ENCODE measurements at regions not wholly inside any gene's neighbourhood (a gene's known extent, or its start where the extent isn't known, plus 50 kb on each side); places are given as distances from the start of the nearest gene placed in this dataset.

DNA sequence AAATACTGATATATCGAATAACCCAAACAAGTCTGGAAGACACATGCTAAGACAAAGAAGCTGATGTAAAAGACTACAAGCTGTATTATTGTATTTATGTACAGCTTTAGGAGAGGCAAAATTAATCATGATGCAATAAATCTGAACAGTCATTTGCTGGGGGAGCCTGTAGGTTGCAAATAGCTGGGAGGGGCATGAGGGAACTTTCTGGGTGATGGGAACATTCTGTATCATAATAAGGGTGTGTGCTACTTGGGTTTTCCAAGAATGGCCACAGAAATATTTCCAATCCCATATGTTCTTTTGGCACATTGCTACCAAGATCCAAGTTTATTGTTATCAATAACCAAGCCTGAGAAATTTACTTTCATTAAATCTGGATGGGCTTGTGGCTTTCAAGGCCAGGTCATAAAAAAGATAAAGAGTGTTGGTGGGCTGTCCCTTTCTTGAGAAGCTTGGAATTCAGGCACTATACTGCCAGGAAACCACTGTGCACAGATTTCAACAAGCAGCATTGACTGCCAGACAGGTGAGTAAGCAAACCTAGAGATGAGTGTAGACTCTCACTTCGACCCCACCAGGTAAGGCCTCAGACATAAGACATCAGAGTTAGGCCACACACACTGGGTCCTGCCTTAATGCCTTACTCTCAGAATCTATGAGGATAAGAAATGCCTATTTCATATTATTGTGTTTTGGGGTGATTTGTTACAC lies 629.7 kb upstream of the FZD8 start:
- DNase-seq = no peak

DNA sequence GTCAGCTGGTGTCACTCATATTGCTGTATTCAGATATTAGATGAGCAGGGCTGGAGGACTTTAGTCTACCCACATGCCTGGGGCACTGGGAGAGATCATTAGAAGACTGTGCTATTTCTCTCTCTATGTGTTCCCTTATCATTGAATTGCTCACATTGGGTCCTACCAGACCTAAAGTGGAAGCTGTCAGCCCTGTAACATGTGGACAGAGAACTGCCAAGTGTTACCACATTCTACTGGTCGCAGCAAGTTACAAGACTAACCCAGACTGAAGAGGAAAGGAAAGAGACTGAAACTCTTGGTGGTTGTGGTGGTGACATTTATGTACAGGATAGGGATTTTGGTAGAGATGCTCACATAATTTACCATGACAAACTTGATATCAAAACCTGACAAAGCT lies 627.1 kb upstream of the FZD8 start:
- no peak for DNase-seq

DNA sequence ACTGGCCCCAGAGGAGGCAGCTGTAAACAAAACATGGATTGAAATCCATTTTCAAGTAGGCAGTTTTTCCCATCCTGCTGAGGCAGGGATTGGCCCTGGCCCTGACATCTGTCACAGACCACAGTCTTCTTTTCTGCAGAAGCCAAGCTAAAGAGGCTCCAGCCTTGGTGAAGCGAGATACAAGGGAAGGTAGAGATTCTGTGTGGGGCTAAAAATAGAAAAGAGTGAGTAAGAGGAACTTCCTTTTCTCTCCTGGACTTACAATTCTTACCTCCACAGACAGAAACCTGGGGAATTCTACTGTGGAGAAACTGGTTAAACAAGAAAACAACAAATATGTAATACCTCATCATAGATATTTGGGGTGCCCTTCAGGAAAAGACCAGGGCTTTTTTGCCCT lies 624.8 kb upstream of the FZD8 start:
- no peak for DNase-seq

DNA sequence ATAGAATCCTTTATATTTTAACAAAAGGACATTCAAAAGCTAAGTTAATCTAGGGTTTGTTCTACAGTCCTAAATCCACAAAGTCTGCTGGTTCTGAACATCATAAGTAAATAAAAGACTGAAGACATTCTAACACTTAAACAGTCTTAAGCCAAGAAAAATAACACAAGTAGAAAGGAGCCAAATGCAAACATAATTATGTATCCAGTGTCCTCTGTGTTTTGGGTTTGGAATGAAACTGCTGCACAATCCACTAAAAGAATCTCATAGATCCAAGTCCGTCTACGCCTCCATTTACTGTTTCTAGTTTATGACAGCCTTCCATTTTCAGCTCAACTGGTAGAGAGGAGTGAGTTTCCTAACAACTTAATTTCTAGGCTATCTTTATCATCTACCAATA lies 623.6 kb upstream of the FZD8 start:
- no peak for DNase-seq

DNA sequence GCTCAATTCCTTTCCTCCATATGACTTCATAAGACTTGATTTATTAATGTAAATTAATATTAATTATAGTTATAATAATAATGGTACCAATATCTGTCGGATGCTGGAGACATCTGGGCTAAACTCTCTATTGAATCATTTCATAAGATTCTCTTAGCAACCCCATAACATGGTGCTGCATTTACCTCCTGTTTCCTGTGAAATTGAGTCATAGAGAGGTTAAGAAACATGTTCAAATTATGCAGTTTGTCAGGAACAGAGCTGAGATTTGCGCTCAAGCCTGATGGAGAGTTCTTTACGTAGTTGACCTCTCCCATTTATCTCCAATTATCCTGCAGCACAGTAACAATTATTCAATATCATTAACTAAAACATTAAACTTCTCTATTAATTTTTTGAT lies 621.8 kb upstream of the FZD8 start:
- no peak for DNase-seq

DNA sequence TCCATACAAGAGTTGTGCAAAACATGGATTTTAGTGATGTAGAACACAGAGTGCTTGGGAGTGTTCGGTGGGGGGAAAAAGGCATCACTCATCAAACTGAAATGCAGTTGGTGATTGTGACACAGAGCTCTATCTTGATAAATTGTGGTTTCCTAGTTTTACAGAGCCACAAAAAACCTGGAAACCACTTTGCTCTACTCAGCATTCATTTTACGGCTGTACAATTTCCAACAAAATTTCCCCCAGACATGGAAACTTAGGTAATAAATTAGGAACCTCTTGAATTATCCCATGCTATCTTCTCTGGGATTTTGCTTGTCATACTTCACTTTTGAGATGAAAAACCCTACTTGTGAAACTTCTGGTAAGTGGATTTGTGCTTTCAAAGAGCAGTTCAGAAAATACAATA lies 614.9 kb upstream of the FZD8 start:
- no peak for DNase-seq

DNA sequence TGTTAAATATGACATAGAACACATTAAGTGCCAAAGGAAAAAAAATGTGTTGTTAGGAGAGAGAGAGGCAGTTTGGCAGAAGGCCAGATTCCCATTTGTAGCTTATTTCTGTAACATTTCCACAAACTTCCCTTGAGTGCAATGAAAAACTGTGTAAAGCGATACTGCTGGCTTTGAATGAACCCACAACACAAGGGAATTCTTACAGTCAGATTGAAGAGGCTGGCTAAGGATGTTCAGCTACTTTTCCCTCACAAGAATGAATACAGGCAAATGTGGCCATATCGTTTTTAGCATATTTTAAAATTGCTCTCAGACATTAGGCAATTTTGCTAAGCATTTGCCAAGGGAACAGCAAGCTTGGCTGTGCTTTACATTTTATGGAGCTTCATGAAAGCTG lies 614.1 kb upstream of the FZD8 start:
- DNase-seq = no peak

DNA sequence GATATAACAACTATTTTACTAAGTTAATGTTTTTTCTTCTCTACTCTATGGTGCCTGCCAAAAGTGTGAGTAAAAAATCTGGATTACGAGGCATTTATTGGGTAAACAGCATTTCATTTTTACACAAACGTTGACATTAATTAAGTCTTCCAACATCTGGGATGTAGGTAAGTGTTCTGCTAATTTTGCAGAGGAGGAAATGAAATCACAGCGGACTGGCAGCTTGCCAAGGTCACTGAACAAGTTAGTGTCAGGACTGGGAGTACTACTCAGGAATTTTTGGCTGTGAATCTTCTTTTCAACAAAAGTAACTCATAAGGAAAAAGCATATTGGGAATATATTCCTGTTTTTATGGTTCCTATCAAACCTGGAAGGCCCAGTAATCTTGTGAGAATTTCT lies 612.1 kb upstream of the FZD8 start:
- DNase-seq = no peak

DNA sequence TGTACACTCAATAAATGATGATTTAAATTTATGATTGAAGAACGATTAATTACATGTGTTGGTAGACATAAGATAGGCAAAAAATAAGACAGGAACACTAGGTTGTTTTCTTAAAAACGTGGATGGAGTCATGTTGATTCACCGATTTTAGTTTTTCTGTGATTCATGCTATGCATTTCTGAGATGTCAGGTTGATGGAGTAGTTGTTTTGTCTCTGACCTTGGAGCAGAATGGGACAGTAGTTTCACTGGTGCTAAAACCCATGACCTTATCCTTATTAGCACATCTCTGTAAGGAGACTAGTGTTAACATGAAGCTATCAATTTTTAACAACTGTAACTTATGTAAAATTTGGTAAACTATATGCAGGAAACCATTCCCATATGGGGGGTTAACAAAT lies 611.6 kb upstream of the FZD8 start:
- DNase-seq = no peak

DNA sequence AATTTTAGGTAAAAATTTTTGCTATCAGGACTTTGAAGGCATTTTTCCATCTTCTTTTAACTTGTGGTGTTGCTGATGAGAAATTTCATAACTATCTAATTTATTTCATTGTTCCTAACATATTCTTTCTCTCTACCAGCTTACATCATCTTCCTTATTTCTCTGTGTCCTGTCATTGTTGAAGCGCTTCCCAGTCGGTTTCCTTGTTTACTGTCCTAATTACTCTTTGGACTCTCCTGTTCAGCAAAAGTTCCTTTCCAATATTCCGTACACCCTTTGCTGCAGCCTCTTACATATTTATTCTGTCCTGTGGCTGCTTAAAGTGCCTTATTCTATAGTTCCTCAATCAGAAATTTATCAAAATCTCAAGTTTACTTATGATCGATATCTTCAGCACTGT lies 609.0 kb upstream of the FZD8 start:
- no peak for DNase-seq

DNA sequence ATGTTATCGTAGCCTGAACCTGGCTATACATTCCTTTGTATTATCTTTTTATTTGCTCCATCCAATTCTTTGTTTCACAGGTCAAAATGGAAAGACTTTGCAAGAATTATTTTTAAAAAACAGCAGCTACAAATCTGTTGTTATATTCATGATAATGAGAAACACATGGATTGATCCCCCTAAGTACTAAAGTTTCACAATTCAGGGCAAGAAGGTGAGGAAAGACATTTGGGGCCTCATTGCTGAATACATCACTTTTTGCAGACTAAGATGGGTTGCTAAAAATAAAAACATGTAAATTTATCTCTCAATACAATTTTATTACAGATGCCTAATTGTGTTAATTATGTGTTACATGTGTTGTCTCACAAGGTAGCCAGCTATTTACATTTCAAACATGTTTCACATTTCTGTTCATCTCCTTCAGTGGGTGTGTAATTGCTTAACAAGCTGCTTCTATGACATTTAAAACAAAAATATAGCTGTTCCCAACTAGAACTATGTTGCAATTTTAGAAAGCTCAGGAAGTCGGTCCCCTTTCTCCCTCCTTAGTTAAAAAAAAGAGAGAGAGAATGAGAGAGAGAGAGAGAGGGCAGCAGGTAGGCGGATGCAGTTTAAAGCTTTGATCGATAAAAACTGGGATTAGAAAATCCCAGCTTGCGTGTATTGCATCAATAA lies 606.3 kb upstream of the FZD8 start:
- DNase-seq = no peak

DNA sequence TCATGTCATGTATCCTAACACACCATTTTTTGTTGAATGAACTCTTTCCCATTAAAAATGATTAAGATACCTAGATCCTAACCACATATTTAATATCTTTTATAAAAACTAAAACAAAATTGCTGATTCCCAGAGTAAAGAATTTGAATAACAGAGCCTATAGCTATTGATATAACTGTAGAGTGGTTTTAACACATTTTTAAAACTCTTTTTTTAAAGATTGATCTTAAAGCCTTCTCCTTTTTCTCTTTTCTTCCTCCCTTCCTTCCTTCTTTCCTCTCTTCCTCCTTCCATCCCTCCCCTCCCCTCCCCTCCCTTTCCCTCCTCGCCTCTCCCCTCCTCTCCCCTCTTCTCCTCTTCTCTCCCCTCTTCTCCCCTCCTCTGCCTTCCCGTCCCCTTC lies 605.4 kb upstream of the FZD8 start:
- DNase-seq = no peak

DNA sequence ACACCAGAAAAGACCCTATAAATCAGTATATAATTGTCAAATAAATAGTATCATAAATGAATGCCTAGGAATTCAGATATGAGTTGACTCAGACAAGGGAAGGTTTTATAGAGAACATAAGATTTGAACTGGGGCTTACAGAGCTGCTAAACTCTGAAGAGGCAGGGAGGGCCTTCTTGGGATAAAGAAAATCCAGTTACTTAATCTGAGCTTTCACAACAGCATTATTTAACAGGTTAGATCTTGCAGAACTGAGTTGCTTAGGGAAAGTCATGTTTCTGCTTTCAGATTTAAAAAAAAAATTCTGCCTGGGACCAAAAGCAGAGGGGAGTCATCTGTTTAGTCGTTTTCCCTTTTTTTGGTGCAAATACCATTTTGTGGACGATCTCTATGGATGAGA lies 594.8 kb upstream of the FZD8 start:
- no peak for DNase-seq

DNA sequence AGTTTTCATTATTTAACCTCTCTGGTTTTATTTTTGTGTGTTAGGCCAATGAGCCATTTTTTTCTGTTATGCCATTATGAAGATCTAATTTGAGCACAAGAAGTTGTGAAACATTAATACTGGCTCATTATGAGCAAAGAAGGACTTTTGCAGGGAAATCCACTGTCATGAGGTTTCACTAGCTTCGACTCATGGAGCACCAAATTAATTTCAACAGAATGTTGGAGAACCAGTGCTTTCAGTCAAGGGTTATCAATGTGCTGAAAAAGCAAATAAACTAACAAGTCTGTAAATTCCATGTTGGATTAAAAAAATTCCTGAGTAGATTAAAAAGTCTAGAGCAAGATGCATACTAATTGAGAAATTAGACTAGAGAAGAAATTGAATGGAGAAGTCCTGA lies 594.2 kb upstream of the FZD8 start:
- no peak for DNase-seq

DNA sequence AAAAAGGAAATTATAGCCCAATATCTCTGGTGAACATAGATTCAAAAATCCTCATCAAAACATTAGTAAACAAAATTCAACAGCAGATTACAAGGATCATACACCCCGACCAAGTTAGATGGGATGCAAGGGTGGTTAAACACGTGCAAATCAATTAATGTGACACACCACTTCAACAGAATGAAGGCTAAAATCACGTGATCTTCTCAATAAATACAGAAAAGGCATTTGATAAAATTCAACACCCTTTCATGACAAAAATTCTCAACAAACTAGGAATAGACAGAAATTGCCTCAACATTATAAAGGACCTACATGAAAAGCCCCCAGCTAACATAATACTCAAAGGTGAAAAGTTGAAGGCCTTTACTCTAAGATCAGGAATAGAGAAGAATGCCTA lies 590.8 kb upstream of the FZD8 start:
- no peak for DNase-seq

DNA sequence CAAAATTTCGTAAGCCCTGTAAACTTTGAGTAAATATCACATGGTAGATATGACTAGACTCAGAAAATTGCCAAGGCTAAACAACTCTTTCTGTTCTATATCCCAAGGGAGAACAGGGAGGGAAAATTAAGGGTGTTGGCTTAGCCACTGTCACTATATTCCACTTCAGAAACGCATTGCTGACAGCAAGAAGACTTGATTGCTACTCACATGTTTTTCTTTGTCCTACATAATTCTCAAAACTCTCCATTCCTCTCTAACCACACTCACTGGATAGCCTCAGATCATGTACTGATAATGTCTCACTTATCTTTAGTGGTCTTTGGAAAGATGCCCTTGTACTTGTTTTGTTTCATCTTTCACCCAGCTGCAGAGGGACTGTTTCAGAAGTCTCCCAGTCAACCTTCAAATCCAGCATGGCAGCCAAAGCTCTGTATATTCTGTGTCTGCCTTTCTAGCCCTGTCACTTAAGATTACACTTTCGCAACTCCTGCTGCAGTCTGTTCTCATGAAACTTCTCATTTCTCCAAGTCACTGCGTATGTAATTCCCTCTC lies 582.4 kb upstream of the FZD8 start:
- DNase-seq = no peak

DNA sequence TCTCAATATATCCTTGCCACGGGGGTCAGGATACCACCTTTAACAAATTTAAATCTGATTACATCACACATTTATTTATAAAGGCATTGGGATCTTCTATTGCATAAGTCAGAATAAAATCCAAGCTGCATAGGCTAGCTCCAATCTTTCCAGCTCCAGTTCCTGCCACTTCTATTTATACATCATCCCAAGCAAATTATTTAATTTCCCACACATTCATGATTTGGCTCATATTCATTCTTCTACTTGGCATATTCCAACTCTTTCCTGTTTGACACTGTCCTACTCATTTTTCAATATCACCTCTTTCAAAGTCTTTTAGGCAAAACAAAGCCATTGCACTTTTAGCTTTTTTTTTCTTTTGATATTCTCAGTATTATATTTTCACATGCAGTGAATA lies 579.0 kb upstream of the FZD8 start:
- no peak for DNase-seq

DNA sequence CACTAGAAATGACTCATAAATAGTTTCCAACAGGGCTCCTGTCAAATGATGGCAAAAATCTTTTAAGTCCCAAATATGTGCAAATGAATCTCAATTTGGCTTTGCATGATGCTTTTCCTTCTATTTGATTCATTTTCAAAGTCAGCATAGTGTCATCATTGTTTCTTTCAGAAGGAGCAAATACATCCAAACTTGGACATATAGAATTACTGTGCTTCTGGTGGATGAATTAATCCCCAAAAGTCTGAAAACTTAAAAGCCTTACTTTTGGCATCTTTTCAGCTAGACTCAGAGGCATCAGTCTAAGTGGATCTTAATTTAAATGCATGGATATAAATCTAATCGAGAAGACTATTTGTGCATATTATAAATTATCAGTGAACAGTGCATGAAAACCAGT lies 578.1 kb upstream of the FZD8 start:
- DNase-seq = no peak

DNA sequence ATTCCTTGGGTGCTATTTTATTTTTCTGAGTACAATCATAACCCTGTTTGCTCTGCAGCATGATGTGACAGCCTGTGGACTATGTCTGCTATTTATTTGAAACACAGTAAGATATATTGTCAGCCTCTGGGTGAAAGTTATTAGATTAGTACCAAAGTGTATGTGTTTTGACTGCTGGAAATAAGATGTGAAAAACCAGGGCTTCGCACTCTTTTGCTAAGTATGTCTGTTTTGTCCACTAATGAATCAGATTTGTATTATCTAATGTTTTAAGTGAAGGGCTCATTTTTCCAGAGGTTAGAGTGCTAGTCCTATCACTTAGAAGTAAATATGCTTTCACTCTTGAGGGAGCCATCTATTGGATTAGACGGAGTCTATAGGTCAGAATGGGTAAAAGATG lies 569.8 kb upstream of the FZD8 start:
- DNase-seq = no peak

DNA sequence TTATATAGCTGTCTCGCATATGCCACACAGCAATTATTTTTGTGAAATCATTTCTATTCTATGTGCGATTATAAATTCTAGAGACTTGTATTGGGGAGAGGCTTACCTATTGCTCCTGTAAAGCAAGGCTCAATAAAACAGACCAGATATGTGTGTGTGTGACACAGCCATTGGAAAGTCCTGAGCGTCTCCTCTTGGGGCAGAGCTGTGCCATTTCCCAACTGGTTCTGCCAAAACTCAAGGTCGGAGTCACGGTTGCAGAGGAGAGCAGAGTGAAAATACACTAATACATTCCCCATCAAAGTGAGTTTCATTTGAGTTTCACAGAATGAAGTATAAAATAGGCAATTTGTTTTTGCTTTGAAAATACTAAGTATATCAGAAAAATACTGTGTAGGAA lies 567.4 kb upstream of the FZD8 start:
- no peak for DNase-seq

DNA sequence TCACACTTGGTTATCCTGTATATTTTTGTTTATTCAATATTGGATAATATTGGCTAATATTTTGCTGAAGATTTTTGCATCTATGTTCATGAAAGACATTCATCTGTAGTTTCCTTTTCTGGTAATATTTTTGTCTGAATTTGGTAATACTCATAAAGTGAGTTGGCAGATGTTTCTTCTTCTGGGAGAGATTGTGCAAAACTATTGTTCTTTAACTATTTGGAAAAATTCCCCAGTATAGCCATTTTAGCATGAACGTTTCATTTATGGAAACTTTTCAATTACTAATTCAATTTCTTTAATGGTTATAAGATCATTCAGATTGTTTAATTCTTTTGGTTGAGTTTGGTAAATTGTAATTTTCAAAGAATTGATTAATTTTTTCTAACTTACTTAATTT lies 560.8 kb upstream of the FZD8 start:
- DNase-seq = no peak

DNA sequence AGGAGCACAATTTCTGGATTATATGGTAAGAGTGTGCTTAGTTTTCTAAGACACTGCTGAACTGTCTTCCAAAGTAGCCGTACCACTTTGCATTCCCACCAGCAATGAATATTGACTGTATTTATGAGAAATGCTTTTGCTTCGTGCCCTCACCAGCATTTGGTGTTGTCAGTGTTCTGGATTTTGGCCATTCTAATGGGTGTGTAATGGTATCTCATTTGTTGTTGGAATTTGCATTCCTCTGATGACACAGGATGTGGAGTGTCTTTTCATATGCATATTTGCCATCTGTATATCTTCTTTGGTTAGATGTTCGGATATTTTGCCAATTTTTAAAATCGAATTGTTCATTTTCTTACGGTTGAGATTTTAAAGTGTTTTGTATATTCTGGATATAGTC lies 558.5 kb upstream of the FZD8 start:
- no peak for DNase-seq

DNA sequence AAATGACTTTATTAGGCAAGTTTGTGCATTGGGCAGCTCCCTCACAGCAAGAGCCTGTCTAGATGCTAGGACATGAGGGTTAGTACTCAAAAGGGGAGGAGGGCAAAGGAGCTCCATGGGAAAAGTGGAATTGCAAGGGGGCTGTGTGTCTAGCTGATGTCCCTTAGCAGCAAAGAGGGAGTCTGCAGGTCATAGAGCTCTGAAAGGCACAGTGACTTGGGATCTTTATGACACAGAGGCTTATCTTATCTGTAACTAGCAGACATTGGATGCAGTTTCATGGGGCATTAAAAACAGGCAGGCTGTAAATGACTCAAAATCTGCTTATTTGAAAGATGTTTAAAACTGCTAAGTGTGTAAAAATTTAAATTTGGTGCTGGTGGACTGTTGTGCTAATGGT lies 556.2 kb upstream of the FZD8 start:
- no peak for DNase-seq

DNA sequence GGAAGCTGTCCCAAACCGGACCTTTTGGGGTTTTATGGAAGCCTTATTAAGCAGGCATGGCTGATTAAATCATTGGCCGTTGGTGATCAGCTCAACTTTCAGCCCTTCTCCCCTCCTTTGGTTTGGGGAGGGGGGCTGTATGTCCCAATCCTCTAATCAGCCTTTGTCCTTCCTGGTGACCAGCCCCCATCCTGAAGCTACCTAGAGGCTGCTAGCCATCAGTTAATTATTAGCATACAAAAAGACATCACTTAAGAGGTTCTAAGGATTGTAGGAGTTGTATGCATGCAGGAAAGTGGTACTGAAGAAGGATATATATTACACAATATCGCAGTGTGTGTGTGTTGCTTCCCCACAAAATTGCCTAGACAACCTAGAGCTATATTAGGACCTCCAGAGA lies 553.3 kb upstream of the FZD8 start:
- no peak for DNase-seq

DNA sequence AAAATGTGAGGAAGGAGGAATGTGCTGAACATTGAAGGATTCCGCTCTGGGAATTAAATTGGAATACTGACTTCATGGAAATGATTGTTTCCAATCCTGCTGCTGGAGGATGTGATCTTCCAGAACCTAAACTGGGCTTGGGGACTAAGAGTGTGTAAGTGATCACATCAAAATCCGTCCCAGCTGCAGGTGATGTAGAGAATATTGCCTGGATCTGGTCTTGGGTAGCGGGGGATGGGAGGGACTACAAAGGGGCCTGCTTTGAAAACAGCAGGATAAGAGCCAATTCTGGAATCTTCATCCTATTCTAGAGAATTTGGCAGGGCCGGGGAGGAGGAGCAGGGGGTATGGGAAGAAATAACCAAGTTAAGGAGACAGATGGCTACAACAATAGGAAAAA lies 552.2 kb upstream of the FZD8 start:
- no peak for DNase-seq
